ENCODE measurements at regions not wholly inside any gene's neighbourhood (a gene's known extent, or its start where the extent isn't known, plus 50 kb on each side); places are given as distances from the start of the nearest gene placed in this dataset.

GRCh38 chr20:60569116-60569515 is 610.9 kb downstream of the CDH26 start:
- Histone ChIP-seq H3K27ac (ENCODE audit: low read length) (no peak overlapping the region), H3K36me3 (ENCODE audit: control insufficient read depth, insufficient read depth, low read length) (no peaks in the 10 kb centered on the region), H3K4me3 (ENCODE audit: low read depth in 2 of 2, low read length in 2 of 2) (no peak overlapping the region), H3K4me1 (ENCODE audit: control insufficient read depth, insufficient read depth, low read length) (no peaks in the 10 kb centered on the region), H3K9me3 (ENCODE audit: control insufficient read depth, insufficient read depth, low read depth, low read length) (no peaks in the 10 kb centered on the region), H3K27me3 (ENCODE audit: control insufficient read depth, insufficient read depth, low read length) (peaks cover 1% of the 10 kb centered on the region)
- BruUV-seq (replicated peaks), result no TSS peak
- in situ Hi-C loops (cut with HindIII; ENCODE audit: low pct_unique_long_range_greater_than_20kb, low sequenced_read_pairs) (no loop called here), intact Hi-C loops (cut with micrococcal nuclease; ENCODE audit: unreplicated experiment) (no loop called here)
- ChIA-PET CTCF (no interaction called here), POLR2A (no interaction called here)
- TF ChIP-seq POLR2AphosphoS5 (IDR thresholded peaks at IDR 0.05; ENCODE audit: low read depth, low read length), result no peak
- TF ChIP-seq CTCF (IDR thresholded peaks at IDR 0.05), result no peak
- TF ChIP-seq REST (IDR thresholded peaks at IDR 0.05; ENCODE audit: insufficient read depth in 1 of 2, low read depth in 2 of 2, low read length in 1 of 2), result no peak
- no peak for TF ChIP-seq SIN3A (IDR thresholded peaks at IDR 0.05; ENCODE audit: borderline replicate concordance, insufficient read depth, low read depth, low read length)
- TF ChIP-seq TCF7L2 (IDR thresholded peaks at IDR 0.05; ENCODE audit: low read depth, low read length), result no peak
- DNase-seq (ENCODE audit: low read depth, low spot score) (no peak), ATAC-seq (no peak)

GRCh38 chr20:60570481-60571277 is 612.5 kb downstream of the CDH26 start:
- in situ Hi-C loops (cut with HindIII; ENCODE audit: low pct_unique_long_range_greater_than_20kb, low sequenced_read_pairs), result no loop called here
- POLR2A ChIA-PET, result no interaction called here

More at GRCh38 chr20:60570481-60571277, 612.5 kb downstream of the CDH26 start:
- Histone ChIP-seq H3K9me3 (ENCODE audit: control insufficient read depth, insufficient read depth, low read depth, low read length) (no peaks in the 10 kb centered on the region), H3K27ac (ENCODE audit: low read length) (no peak overlapping the region), H3K4me3 (ENCODE audit: low read depth in 2 of 2, low read length in 2 of 2) (no peak overlapping the region), H3K4me1 (ENCODE audit: control insufficient read depth, insufficient read depth, low read length) (no peaks in the 10 kb centered on the region), H3K36me3 (ENCODE audit: control insufficient read depth, insufficient read depth, low read length) (no peaks in the 10 kb centered on the region), H3K27me3 (ENCODE audit: control insufficient read depth, insufficient read depth, low read length) (no peaks in the 10 kb centered on the region)
- ATAC-seq (no peak), DNase-seq (ENCODE audit: low read depth, low spot score) (no peak)
- TF ChIP-seq TCF7L2 (IDR thresholded peaks at IDR 0.05; ENCODE audit: low read depth, low read length), result no peak
- no peak for TF ChIP-seq REST (IDR thresholded peaks at IDR 0.05; ENCODE audit: insufficient read depth in 1 of 2, low read depth in 2 of 2, low read length in 1 of 2)
- TF ChIP-seq POLR2AphosphoS5 (IDR thresholded peaks at IDR 0.05; ENCODE audit: low read depth, low read length), result no peak
- no peak for TF ChIP-seq CTCF (IDR thresholded peaks at IDR 0.05)
- no peak for TF ChIP-seq SIN3A (IDR thresholded peaks at IDR 0.05; ENCODE audit: borderline replicate concordance, insufficient read depth, low read depth, low read length)
- CTCF ChIA-PET, result no interaction called here
- no TSS peak for BruUV-seq (replicated peaks)
- intact Hi-C loops (cut with micrococcal nuclease; ENCODE audit: unreplicated experiment), result no loop called here

Measured in Panc1 (cell line).